Astrocyte of the cerebellum (primary cell): ENCODE measurements at regions not wholly inside any gene's neighbourhood (a gene's known extent, or its start where the extent isn't known, plus 50 kb on each side); places are given as distances from the start of the nearest gene placed in this dataset.

Source experiments
- DNase-seq: peaks from one replicate; pipeline ENCODE4 v3.0.0-alpha.2; 2011; ENCODE audit warnings: low read depth
- H3K4me3 ChIP-seq: 2 replicates; pipeline ENCODE4 v1.5.1; 2011; ENCODE audit warnings: mild to moderate bottlenecking, low read depth, low read length, moderate library complexity
- CTCF ChIP-seq: IDR thresholded peaks from 2 replicates; pipeline ENCODE4 v1.5.1; 2012; ENCODE audit warnings: low read length, low read depth, moderate library complexity, mild to moderate bottlenecking; ENCODE audit errors: missing control alignments
- in situ Hi-C: cut with HindIII; loops from 2 replicates; pipeline ENCODE4 v1.10.0; 2017; ENCODE audit warnings: low sequenced_read_pairs

- DNase-seq: peak; percentile 3
- peak; percentile 22 for TF ChIP-seq CTCF
- in situ Hi-C loops: no loop called here
- H3K4me3 ChIP-seq: no peak overlapping the region
These were observed 416.3 kb upstream of the COBL start for GRCh38 chr7:51732951-51733350.

- no peak for TF ChIP-seq CTCF
- in situ Hi-C loops: no loop called here
- H3K4me3 ChIP-seq: no peak overlapping the region
- DNase-seq: no peak
These were observed 415.5 kb upstream of the COBL start for GRCh38 chr7:51732116-51732515.

- in situ Hi-C loops: no loop called here
- H3K4me3 ChIP-seq: no peak overlapping the region
- no peak for TF ChIP-seq CTCF
- peak; percentile 49 for DNase-seq
These were observed 414.5 kb upstream of the COBL start for GRCh38 chr7:51731075-51731474.

- H3K4me3 ChIP-seq: no peak overlapping the region
- DNase-seq: no peak
- in situ Hi-C loops: no loop called here
- no peak for TF ChIP-seq CTCF
These were observed 410.8 kb upstream of the COBL start for GRCh38 chr7:51727441-51727840.

GRCh38 chr7:51706851-51707250 is 390.2 kb upstream of the COBL start:
- no peak overlapping the region for H3K4me3 ChIP-seq
- no peak for TF ChIP-seq CTCF
- no peak for DNase-seq
- in situ Hi-C loops: no loop called here

GRCh38 chr7:51705701-51706100 is 389.1 kb upstream of the COBL start:
- in situ Hi-C loops: no loop called here

More at GRCh38 chr7:51705701-51706100, 389.1 kb upstream of the COBL start:
- peak; percentile 56 for DNase-seq
- TF ChIP-seq CTCF: no peak
- H3K4me3 ChIP-seq: no peak overlapping the region
